HL-60 (cell line): ENCODE measurements at regions not wholly inside any gene's neighbourhood (a gene's known extent, or its start where the extent isn't known, plus 50 kb on each side); places are given as distances from the start of the nearest gene placed in this dataset.

Experiments used
- DNase-seq, 2 experiments: peaks; one replicate each; pipeline ENCODE4 v3.0.0-alpha.2; 2010 to 2020; ENCODE audit warnings: low read depth in 1 of 2, low spot score in 1 of 2
- H3K27ac ChIP-seq: fragments of 250-450 bp; sonication (Bioruptor Pico); replicated peaks from 2 replicates; pipeline ENCODE4 v1.5.1; 2020; ENCODE audit warnings: mild to moderate bottlenecking, moderate library complexity
- H3K27me3 ChIP-seq: fragments of 250-450 bp; sonication (Bioruptor Pico); 2 replicates; pipeline ENCODE4 v1.5.1; 2021; ENCODE audit warnings: mild to moderate bottlenecking, moderate library complexity; ENCODE audit not compliant: insufficient read depth, poor library complexity, severe bottlenecking
- H3K4me3 ChIP-seq: replicated peaks from 2 replicates; pipeline ENCODE4 v1.5.1; 2011; ENCODE audit warnings: mild to moderate bottlenecking, control low read depth, low read length; ENCODE audit not compliant: insufficient read depth
- GABPA ChIP-seq: IDR thresholded peaks from 2 replicates; pipeline ENCODE4 v1.6.1; 2012; ENCODE audit warnings: low read depth
- POLR2AphosphoS5 ChIP-seq: IDR thresholded peaks from 2 replicates; pipeline ENCODE4 v1.6.1; 2012; ENCODE audit warnings: low read depth
- REST ChIP-seq: IDR thresholded peaks from 2 replicates; pipeline ENCODE4 v1.6.1; 2012; ENCODE audit warnings: low read depth; ENCODE audit not compliant: insufficient replicate concordance
- SPI1 ChIP-seq: IDR thresholded peaks from 2 replicates; pipeline ENCODE4 v1.6.1; 2012; ENCODE audit warnings: low read depth, mild to moderate bottlenecking, borderline replicate concordance
- TF ChIP-seq, protein P1 (sequence below): IDR thresholded peaks from one replicate; pipeline ENCODE4 v1.5.1; 2011; ENCODE audit warnings: low read length, control low read depth, inconsistent platforms; ENCODE audit not compliant: insufficient read depth

GRCh38 chr5:167867281-167867680 is 424.2 kb upstream of the WWC1 start:
- Histone ChIP-seq H3K27ac (no peak overlapping the region), H3K27me3 (no peaks in the 10 kb centered on the region), H3K4me3 (no peak overlapping the region)
- no peak for DNase-seq
- TF ChIP-seq GABPA (no peak), POLR2AphosphoS5 (no peak), SPI1 (no peak), REST (no peak)

GRCh38 chr5:167869125-167869524 is 422.3 kb upstream of the WWC1 start:
- no peak for TF ChIP-seq SPI1
- no peak for TF ChIP-seq GABPA
- no peak for TF ChIP-seq REST
- TF ChIP-seq POLR2AphosphoS5: no peak
- TF ChIP-seq, protein P1, sequence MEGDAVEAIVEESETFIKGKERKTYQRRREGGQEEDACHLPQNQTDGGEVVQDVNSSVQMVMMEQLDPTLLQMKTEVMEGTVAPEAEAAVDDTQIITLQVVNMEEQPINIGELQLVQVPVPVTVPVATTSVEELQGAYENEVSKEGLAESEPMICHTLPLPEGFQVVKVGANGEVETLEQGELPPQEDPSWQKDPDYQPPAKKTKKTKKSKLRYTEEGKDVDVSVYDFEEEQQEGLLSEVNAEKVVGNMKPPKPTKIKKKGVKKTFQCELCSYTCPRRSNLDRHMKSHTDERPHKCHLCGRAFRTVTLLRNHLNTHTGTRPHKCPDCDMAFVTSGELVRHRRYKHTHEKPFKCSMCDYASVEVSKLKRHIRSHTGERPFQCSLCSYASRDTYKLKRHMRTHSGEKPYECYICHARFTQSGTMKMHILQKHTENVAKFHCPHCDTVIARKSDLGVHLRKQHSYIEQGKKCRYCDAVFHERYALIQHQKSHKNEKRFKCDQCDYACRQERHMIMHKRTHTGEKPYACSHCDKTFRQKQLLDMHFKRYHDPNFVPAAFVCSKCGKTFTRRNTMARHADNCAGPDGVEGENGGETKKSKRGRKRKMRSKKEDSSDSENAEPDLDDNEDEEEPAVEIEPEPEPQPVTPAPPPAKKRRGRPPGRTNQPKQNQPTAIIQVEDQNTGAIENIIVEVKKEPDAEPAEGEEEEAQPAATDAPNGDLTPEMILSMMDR: no peak
- H3K27me3 ChIP-seq: no peaks in the 10 kb centered on the region
- no peak for DNase-seq
- no peak overlapping the region for H3K27ac ChIP-seq
- no peak overlapping the region for H3K4me3 ChIP-seq

GRCh38 chr5:167870055-167870454 is 421.4 kb upstream of the WWC1 start:
- H3K27ac ChIP-seq: no peak overlapping the region
- DNase-seq: no peak
- TF ChIP-seq SPI1 (no peak), POLR2AphosphoS5 (no peak), REST (no peak), GABPA (no peak)
- TF ChIP-seq, protein P1: no peak

DNA sequence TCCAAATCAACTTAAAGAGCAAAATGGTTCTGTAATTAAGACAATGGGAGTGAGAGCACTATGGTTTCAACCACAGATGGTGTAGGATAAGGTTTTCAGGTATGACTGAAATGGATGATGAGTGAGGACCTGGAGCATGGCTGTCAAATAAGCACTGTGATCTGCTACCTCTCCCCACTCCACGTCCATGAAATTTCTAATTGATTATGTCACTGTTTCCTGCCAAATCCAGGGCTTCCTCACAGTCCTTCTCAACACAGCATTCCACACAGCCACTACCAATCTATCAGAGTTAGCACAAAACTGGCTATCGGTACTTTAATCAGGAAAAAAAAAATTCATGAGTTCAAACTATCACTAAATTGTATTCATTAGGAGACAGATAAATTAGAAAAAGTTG is 420.4 kb upstream of the WWC1 start:
- no peak overlapping the region for H3K4me3 ChIP-seq
- no peak overlapping the region for H3K27ac ChIP-seq
- no peak for DNase-seq
- TF ChIP-seq, protein P1: no peak
- TF ChIP-seq GABPA: no peak
- no peak for TF ChIP-seq SPI1
- no peak for TF ChIP-seq REST
- TF ChIP-seq POLR2AphosphoS5: no peak
- H3K27me3 ChIP-seq: no peaks in the 10 kb centered on the region

More at GRCh38 chr5:167870055-167870454, 421.4 kb upstream of the WWC1 start:
- Histone ChIP-seq H3K4me3 (no peak overlapping the region), H3K27me3 (no peaks in the 10 kb centered on the region)
